Chondrocyte (in vitro differentiated cells): ENCODE measurements at regions not wholly inside any gene's neighbourhood (a gene's known extent, or its start where the extent isn't known, plus 50 kb on each side); places are given as distances from the start of the nearest gene placed in this dataset.

Source experiments
- DNase-seq: peaks from one replicate; pipeline ENCODE4 v3.0.0; 2021; ENCODE audit warnings: mixed read lengths, low spot score
- H3K27ac Mint-ChIP-seq: one replicate; pipeline ENCODE4 v1.8.0; 2021; ENCODE audit warnings: mild to moderate bottlenecking, moderate library complexity, mixed read lengths; ENCODE audit not compliant: unreplicated experiment
- H3K27me3 Mint-ChIP-seq: 2 replicates; pipeline ENCODE4 v1.8.0; 2021; ENCODE audit warnings: low read depth, mixed read lengths
- H3K36me3 Mint-ChIP-seq: 2 replicates; pipeline ENCODE4 v1.8.0; 2021; ENCODE audit warnings: low read depth, mixed read lengths
- H3K4me1 Mint-ChIP-seq: 2 replicates; pipeline ENCODE4 v1.8.0; 2021; ENCODE audit warnings: low read depth, mild to moderate bottlenecking, mixed read lengths
- H3K4me3 Mint-ChIP-seq: one replicate; pipeline ENCODE4 v1.8.0; 2021; ENCODE audit warnings: mild to moderate bottlenecking, moderate library complexity, mixed read lengths; ENCODE audit not compliant: unreplicated experiment
- H3K9me3 Mint-ChIP-seq: 2 replicates; pipeline ENCODE4 v1.8.0; 2021; ENCODE audit warnings: low read depth, mixed read lengths
- CTCF ChIP-seq: fragments of 200-600 bp; sonication (generic); IDR thresholded peaks from 2 replicates; pipeline ENCODE4 v1.5.0; 2021; ENCODE audit warnings: antibody characterized with exemption, mild to moderate bottlenecking, moderate library complexity

GRCh38 chr12:25714198-25714984 lies 161.3 kb upstream of the LMNTD1 start:
- Mint-ChIP-seq H3K36me3 (no peaks in the 10 kb centered on the region), H3K9me3 (peaks cover 7% of the 10 kb centered on the region), H3K27ac (no peak overlapping the region), H3K27me3 (no peaks in the 10 kb centered on the region), H3K4me1 (no peaks in the 10 kb centered on the region), H3K4me3 (no peak overlapping the region)
- DNase-seq: no peak
- TF ChIP-seq CTCF: no peak

- Mint-ChIP-seq H3K36me3 (no peaks in the 10 kb centered on the region), H3K27ac (no peak overlapping the region), H3K9me3 (peaks cover 7% of the 10 kb centered on the region), H3K4me1 (no peaks in the 10 kb centered on the region), H3K27me3 (no peaks in the 10 kb centered on the region), H3K4me3 (no peak overlapping the region)
- TF ChIP-seq CTCF: no peak
- DNase-seq: no peak
Measured at GRCh38 chr12:25715102-25715501, 162.0 kb upstream of the LMNTD1 start.

- TF ChIP-seq CTCF: no peak
- Mint-ChIP-seq H3K4me3 (no peak overlapping the region), H3K27ac (no peak overlapping the region), H3K27me3 (no peaks in the 10 kb centered on the region), H3K36me3 (no peaks in the 10 kb centered on the region), H3K9me3 (no peaks in the 10 kb centered on the region), H3K4me1 (no peaks in the 10 kb centered on the region)
- DNase-seq: no peak
Measured at GRCh38 chr12:25716842-25717241, 163.8 kb upstream of the LMNTD1 start.

GRCh38 chr12:25717552-25717951 lies 164.5 kb upstream of the LMNTD1 start:
- H3K9me3 Mint-ChIP-seq: no peaks in the 10 kb centered on the region
- no peak for TF ChIP-seq CTCF
- H3K36me3 Mint-ChIP-seq: no peaks in the 10 kb centered on the region
- no peaks in the 10 kb centered on the region for H3K4me1 Mint-ChIP-seq
- no peak for DNase-seq
- H3K27ac Mint-ChIP-seq: no peak overlapping the region
- no peak overlapping the region for H3K4me3 Mint-ChIP-seq
- H3K27me3 Mint-ChIP-seq: no peaks in the 10 kb centered on the region

GRCh38 chr12:25718081-25718731 lies 165.1 kb upstream of the LMNTD1 start:
- Mint-ChIP-seq H3K4me1 (no peaks in the 10 kb centered on the region), H3K9me3 (no peaks in the 10 kb centered on the region), H3K4me3 (no peak overlapping the region), H3K27me3 (no peaks in the 10 kb centered on the region), H3K27ac (no peak overlapping the region), H3K36me3 (no peaks in the 10 kb centered on the region)
- TF ChIP-seq CTCF: no peak
- no peak for DNase-seq
